ENCODE measurements at regions not wholly inside any gene's neighbourhood (a gene's known extent, or its start where the extent isn't known, plus 50 kb on each side); places are given as distances from the start of the nearest gene placed in this dataset.
A peak's percentile ranks its signal among the peaks of the same experiment; 100 is the strongest.

DNA sequence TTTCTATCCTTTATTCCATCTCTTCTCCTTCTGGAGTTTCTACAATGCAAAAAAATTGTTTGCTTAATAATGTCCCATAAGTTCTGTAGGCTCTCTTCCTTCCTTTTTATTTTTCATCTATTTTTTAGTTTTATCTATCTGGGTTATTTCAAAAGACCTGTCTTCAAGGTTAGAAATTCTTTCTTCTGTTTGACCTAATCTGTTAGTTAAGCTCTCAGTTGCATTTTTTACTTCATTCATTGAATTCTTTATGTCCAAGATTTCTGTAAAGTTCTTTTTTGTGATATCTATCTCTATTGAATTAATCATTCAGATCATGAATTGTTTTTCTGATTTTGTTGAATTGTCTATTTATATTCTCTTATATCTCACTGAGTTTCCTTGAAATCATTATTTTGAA lies 145.9 kb upstream of the TLE4 start:
- DNase-seq: no peak

DNA sequence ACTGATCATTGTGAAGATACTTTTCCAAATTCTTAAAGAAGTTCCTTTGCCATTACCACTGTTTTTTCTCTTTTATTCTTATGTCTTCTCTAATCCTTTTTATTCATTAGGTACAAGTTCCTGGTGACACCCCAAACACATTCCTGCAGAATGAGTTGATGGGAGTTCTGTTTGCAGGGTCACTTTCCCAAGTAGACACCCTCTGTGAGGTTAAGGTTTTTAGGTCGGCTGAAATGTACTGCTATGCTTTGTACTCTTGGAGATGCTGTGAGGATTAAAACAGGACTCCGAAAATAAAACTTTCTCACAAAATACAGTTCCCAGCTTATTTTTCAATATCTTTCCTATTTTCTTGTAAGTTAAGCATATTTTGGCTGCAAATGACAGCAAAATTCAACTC lies 143.3 kb upstream of the TLE4 start:
- no peak for DNase-seq

DNA sequence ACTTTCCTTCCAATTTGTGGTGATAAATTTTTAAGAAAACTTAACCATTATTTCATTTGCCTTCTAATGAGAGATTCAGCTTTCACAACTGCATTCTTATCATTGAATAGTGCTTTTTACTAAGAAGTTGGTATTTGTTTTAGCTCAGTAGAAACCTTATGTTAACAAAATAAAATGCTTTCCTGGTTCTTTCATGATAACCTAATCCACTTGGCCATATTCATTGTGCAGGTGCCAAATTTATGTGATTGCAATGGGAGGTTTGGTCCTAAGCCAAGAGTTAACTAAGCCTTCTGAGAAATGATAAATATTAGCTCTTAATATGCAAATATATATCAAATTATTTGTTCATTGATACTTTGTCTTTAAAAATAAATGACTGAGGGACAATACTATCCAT lies 141.1 kb upstream of the TLE4 start:
- DNase-seq: no peak

DNA sequence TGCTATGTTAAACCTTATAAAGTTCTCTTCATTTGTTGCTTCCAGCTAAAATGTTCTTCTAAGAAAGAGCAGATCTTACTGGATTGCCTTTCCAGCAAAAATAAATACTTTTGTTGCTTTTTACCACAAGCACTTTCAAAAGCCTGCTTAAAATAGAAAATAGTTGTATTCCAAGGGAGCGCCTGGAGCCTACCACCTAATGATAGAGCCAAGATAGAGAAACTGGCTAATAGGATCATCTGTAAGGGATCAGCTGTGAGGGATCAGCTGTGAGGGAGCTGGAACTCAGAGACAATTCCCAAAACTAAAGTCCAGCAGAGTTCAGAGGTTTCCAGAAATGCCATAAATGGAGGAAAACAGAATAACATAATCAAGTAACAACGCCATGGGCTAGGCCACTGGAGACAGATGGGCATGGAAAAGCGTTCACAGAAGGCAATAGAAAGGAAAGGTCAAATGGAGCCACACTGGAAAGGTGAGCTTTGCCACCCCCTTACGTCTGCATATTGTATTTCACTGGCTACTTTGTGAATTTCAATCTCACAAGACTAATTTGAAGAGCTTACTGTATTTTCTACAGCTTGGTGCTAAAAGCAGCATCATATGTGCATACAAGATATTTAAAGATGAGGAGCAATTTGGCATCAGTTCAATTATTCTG lies 140.6 kb upstream of the TLE4 start:
- no peak for DNase-seq

DNA sequence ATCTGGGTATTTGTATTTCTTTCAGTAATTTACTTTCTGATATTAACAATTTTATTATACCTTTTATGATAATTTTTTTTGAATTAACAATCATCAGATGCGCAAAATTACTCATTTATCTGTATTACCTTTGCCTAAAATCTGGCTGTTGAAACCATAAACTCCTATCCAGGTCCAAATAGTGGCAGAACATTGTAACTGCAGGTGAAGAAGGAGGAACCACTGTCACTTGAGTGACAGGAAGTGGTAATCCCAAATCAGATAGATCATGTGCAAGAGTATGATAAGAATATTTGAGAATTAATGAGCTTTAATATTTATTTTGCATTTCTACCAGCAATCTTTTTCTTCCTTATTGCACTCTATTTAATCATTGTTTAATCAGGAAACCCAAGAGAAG lies 139.3 kb upstream of the TLE4 start:
- DNase-seq: no peak

DNA sequence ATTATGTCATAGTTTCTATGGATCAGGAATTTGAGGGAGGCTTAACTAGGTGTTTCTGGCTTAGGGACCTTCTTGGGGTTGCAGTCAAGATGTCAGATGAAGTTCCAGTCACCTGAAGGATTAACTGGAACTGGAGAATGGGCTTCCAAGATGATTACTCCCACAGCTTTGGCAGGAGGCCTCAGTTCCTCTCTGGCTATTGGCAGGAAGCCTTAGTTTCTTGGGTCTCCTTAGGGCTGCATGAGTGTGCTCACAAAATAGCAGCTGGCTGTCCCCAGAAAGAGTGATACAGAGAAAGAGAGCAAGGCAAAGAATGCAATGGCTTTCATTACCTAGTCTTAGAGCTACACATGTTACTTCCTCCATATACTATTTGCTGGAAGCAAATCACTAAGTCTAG lies 138.1 kb upstream of the TLE4 start:
- no peak for DNase-seq

DNA sequence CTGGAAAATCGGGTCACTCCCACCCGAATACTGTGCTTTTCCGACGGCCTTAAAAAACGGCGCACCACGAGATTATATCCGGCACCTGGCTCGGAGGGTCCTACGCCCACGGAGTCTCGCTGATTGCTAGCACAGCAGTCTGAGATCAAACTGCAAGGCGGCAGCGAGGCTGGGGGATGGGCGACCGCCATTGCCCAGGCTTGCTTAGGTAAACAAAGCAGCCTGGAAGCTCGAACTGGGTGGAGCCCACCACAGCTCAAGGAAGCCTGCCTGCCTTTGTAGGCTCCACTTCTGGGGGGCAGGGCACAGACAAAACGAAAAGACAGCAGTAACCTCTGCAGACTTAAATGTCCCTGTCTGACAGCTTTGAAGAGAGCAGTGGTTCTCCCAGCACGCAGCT lies 132.5 kb upstream of the TLE4 start:
- DNase-seq: peak; percentile 29

DNA sequence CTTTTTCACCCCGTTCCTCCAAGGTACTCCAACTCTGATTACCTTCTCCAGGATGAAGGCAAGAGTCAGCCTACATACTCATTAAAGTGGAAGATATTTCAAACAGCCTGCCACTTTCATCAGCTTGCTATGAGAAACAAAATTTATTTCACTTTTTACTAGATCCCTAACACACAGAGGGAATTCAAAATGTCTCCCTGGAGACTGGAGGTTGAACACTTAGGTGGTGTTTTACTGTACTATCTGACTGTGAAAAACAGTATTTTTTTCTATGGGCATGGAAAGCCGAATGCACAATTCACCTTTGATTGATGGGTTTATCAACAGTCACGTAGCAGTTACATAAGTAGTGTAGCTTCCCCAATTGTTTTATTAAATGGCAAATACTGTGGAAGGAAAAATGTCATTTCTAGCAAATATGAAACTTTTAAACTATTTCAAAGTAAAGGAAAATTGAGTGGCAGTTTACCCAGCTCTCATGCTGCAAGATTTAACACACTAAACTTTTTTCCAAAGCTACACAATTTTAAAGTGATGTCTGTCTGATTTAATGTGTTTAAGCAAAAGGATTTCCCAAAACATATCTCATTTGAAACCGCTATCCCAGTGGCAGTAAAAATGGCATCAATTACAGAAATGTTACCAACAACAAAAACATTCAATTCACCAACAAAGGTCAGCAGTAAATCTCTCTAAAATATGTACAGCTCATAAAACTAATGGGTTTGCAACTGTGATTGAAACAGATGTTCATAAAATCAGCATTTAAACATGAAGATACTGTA lies 125.0 kb upstream of the TLE4 start:
- DNase-seq: no peak

DNA sequence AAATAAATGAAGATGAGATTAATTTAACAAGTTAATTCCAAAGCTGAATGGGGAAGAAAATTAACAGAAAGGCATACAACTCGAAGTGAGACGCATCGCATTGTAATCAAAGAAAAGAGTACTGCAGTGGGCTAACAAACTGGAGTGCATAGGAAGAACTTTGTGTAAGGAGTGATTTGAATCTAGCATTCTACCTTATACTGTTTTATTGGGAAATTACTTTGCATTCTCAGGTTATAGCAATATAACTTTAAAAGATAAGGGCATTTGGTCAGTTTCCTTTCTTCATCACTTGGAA lies 124.5 kb upstream of the TLE4 start:
- DNase-seq: no peak

DNA sequence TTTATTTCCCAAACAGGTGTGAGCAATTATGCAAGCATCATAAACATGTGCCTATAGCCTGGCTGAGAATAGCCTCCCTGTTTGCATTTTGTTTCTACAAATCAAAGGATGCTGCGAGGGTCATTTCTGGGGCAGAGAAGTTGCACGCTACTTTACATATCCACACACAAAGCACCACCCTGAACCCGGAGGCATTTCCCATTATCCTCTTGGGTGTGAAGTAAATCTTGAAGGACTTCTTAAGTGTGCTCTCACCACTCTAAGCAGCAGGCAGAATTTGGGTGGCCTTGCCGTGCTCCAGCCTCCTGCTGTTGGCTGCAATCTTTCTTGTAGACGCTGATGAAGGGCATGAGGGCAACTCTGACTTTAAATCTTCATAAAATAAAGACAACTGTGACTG lies 124.0 kb upstream of the TLE4 start:
- no peak for DNase-seq

DNA sequence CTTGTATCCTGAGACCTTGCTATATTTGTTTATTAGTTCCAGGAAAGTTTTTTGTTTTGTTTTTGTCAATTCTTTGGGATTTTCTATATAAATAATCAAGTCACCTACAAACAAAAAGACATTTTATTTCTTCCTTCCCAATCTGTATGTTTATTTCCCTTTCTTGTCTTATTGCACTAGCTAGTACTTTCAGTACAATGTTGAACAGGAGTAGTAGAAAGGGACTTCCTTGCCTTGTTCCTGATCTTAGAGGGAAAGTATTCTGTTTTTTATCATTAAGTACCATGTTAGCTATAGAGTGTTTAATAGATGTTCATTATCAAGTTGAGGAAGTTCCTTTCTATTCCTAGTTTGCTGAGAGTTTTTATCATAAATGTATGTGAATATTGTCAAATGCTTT lies 119.5 kb upstream of the TLE4 start:
- no peak for DNase-seq

DNA sequence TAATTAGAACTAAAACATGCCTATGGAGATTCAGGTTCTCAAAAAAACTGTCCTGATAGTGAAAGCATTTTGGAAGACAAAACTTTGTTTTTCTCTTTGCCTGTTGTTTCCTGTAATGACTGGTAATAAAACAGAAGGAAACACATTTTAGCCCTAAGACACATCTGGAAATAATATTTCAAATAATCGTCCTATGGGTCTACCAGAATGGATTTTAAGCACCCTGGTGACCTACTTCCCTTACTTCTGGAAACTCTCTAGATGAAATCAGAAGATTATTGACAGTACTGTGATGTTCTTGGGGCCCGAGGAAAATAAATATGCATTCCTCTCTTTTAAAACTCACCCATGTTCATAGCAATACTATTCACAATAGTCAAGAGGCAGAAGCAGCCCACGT lies 110.1 kb upstream of the TLE4 start:
- no peak for DNase-seq

DNA sequence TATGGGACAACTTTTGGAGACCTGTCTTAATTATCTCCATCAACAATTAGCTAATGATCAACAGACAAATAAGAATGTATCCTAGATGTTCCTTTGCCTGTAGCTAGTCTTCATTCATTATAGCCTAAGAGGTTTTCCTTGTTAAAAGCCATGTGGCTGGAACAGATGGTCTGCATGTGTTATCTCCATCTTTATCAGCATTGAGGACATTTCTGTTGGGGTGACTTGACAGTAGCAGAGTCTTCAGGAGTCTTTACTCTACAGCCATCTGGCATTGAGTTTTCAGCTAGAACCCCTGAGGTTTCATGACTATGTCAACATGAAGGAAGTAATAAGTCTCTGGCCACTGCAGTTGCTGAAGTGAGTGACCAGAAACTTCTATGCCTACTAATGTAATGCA lies 106.6 kb upstream of the TLE4 start:
- DNase-seq: no peak

DNA sequence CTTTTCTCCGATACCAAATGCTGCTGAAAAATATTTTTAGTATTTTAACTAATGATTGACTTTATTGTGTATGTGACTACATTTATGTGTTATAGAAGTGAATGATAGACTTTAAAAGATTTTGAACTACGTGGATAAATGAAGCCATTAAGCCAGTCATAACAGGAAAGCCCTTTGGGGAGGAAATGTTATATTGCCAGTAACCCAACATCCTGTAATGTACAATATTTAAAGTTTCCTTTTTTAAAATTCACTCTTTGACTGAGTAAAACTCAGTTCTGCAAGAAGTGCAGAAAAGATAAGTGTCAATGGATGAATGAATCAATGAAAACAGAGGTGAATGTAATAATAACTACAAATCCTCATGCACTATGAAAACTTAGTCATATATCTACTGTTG lies 102.6 kb upstream of the TLE4 start:
- no peak for DNase-seq

DNA sequence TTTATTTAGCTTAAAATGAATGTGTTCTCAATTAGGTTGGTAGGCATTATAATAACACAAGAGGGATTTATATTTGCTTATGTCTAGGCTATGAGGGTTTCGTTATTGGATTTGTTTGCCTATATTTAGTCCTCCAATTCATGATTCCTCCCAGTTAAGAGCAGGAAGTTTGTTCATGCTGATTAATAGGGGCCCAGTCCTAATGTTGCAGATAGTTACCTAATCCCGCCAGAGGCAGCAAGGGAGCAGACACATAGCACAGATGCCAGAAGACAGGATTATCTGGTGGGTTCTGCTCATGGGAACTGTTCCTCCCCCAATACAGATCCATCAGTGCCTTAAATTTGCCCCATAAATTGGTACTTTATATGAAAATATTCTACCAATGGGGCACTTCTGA lies 100.8 kb upstream of the TLE4 start:
- DNase-seq: no peak

DNA sequence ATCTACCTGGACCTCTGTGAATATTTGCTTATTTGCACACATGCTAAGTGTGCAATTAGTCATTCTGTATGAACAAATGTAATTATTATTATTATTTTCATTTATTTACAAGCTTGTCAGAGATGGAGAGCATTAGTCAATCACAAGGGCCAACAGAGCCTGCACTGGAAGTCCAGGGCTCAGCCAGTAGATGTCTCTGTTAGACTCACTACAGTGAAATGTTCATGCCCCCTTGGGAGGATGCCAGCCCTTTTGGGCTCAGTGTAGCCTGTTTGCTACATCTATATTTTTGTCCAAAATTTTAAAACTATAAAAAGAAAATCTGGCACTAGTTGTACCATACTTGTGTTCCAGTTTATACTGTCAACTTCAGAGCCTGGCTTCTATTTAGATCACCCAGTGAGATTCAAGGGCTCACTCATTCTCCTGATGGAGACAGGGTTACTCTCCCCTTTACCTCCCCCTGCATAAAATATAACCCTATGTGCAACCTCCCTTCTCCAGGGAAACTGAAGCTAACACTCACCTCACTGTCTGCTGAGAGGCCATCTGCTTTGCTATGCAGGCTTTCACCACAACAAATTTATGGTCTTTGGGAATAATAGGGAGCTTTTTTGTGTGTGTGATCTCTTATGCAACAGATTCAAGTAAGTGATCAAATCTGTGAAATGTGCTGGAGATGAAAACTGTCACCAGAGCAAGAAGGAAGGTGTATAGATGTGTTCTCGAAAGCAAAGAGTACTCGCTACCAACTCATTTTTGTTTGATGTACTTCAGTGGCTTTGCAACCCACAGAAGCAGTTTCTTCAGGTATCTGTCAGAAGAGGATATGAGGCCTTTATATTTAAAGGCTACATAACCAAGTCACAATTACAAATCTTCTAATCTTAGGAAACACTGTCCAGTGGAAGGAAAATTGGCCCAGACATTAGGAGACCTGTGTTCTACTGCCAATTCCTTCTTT lies 99.9 kb upstream of the TLE4 start:
- peak; percentile 58 for DNase-seq

DNA sequence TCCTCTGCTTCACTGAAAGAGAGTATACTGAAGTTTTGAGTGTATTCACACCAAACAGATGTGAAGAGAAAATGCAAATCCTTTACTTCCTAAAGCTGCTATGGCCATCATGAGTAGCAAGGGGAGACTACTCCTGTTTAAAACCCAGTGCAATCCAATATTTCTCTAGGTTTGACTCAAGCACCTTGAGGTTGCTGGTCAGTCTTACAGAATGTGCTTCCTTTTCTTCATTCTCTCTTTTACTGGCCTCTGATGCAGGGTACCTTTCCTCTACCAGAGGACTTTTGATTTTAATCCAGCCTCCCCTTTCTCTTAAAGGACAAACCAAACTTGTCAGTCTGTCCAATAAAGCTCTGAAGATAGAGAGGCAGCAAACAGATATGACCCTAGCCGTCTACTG lies 98.1 kb upstream of the TLE4 start:
- DNase-seq: no peak

DNA sequence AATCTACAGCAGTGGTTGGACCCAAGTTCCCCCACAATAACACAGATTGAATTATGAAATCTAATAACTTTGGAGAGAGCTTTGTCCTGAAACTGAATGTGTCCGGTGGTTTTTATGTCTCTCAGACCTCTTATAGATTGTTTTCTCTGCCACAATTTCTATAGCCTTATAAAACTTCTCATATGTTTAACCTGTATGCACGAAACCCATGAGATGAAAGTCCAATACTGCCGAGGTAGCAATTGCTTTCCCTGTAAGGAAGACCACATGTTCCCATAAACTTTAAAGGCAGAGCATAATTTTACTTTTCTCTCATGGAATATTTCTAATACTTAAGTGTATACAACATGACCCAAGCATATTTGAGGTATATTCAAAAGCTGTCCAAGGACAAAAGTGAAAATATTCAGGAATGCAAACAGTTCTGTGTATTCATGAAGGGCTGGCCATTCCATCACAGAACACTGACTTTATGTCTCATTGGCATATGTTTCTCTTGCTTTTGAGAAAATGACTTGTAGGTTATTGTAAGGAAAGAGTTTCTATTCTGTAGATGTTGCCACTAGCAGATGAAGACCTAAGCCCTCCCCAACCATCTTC lies 94.4 kb upstream of the TLE4 start:
- DNase-seq: no peak

DNA sequence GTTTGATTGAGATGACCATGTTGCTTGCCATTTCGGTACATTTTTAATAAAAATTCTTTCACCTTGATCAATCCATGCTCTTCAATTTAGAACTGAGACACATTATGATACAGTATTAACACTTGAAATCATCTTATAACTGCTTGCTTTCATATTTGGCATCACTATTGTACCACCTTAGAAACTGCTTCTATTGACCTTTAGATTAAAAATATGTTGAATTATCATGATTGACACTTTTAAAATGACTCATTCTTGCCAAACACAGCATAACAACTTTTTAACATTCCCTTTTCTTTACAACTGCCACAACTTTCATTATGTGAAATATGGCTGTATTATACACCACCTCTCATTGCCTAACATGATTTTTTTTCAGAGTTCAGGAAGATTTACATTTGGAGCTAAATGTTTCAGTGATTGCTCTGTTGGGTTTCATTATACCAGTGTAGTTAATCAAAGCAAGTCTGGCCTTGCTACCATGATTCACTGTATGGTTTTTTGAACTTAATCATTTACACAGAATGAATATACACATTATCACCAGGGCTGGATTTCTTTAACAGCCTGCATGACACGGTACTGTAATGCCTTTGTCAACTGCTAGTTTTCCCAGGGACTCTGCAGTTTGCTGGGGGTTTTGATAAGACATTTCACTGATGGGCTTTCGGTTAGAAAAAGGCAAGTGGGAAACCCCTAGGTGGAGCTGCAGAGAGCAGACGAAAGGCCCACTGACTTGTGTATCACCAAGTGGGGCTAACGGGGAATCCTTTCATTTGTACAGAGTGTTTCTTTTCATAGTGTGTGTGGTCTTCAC lies 93.6 kb upstream of the TLE4 start:
- DNase-seq: peak; percentile 36

DNA sequence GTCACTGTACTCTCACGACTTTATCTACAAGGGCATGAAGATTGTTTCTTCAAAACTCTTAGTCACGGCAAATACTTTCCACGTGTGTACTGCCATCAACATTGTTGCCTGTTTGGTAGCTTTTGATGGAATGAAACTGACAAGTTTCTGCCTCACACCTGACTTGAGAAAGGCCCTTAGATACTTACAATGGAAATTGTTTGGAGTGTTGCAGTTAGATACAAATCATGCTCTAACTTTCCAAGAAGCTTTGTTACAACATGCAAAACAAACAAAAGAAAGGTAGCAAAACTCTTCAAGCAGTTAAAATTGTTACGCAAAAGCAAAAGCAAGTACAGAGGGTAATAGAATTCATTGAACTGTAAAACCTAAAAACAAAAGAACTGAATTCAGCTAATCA lies 91.1 kb upstream of the TLE4 start:
- no peak for DNase-seq

DNA sequence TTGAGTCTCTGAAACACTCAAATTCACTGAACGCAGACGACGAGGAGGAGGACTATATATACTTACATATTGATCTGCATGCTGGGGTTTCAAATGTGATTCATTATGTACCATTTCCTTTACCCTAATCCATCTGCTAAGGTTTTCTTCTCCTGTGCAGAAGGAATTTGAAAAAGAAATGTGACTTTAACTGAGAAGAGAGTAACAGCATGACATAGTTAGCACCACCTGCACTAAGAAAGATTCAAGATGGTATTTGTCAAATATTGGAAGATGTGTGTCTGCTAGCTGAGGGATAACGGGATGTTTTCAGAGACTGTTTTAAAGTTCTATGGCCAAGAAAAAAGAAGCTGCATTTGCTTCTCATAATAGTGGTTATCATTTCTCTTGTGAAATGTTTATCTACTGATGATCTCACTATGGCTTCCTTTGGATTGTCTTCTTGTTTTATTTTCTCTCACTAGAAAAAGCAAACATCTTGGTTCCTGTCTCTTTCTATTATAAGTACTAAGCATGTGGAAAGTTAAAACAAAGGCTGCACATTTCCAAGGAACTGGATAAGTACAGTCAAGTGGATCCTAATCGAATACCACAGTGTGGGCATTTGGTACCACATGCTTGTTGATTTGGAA lies 89.8 kb upstream of the TLE4 start:
- no peak for DNase-seq

DNA sequence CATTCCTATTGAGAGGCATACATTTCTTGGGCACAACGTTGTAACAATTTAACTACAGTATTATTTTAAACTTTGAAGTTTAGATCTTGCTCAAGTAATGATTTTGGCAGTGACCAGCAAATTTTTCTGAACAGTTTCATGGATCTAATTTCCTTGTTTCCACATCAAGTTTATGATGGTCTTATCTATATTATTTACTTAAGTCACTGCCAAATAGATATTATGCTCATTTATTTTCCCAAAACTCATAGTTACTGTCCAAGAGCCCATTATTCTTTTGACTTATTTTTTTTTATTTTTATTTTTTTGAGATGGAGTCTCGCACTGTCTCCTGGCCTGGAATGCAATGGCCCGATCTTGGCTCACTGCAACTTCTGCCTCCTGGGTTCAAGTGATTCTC lies 86.5 kb upstream of the TLE4 start:
- no peak for DNase-seq

All from CD4-positive, alpha-beta T cell treated with Interleukin-17A for 4 hours (primary cell).